ENCODE measurements at regions not wholly inside any gene's neighbourhood (a gene's known extent, or its start where the extent isn't known, plus 50 kb on each side); places are given as distances from the start of the nearest gene placed in this dataset.

GRCh38 chr14:76307786-76308780 is 67.9 kb upstream of the ESRRB start:
- Histone ChIP-seq H3K36me3 (ENCODE audit: control insufficient read depth, insufficient read depth, low read length) (no peaks in the 10 kb centered on the region), H3K27me3 (ENCODE audit: control insufficient read depth, insufficient read depth, low read length) (no peaks in the 10 kb centered on the region), H3K4me3 (ENCODE audit: low read depth, low read length) (no peak overlapping the region)
- DNase-seq (ENCODE audit: low read depth) (peak; percentile 7), FAIRE-seq (no peak)
- no peak for TF ChIP-seq CTCF (IDR thresholded peaks at IDR 0.05; ENCODE audit: insufficient read depth, low read length, severe bottlenecking)

- Histone ChIP-seq H3K36me3 (ENCODE audit: control insufficient read depth, insufficient read depth, low read length) (no peaks in the 10 kb centered on the region), H3K27me3 (ENCODE audit: control insufficient read depth, insufficient read depth, low read length) (peaks cover 3% of the 10 kb centered on the region), H3K4me3 (ENCODE audit: low read depth, low read length) (no peak overlapping the region)
- no peak for DNase-seq (ENCODE audit: low read depth)
- no peak for FAIRE-seq
- TF ChIP-seq CTCF (IDR thresholded peaks at IDR 0.05; ENCODE audit: insufficient read depth, low read length, severe bottlenecking): no peak
These were observed 66.3 kb upstream of the ESRRB start for GRCh38 chr14:76309572-76310162.

DNA sequence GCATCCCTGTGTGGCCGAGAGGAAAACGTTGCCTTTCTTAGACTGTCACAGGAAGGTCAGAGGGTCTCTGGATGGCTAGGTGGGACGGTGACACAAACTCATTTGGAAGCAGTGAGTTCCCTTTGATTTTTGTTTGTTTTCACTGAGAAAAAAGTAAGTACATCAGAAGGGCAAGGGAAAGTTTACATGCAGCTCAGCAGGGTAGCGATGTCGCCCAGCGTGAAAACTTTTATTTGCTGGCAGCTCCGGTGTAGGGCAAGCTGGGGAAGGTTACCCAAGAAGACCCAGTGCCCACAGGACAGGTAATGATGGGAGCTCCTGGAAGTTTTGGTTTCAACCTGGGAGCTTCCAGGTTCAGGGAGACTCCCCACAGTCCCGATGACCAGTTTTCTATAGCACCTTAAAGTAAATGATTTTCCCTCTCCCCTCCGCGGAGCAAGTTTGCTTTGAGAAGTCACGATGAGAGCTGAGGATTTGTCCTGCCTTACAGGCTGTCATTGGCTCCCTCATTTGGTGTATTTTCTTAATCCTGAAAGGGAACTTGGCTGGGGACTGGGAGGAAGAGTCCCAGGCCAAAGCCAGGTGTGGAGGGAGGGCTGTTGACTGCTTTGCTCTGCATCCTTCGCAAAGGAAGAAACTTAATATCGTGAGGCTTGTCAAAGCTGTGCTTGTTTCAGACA is 64.7 kb upstream of the ESRRB start:
- H3K4me3 ChIP-seq (ENCODE audit: low read depth, low read length): no peak overlapping the region
- no peaks in the 10 kb centered on the region for H3K36me3 ChIP-seq (ENCODE audit: control insufficient read depth, insufficient read depth, low read length)
- peaks cover 3% of the 10 kb centered on the region for H3K27me3 ChIP-seq (ENCODE audit: control insufficient read depth, insufficient read depth, low read length)
- FAIRE-seq (no peak), DNase-seq (ENCODE audit: low read depth) (no peak)
- TF ChIP-seq CTCF (IDR thresholded peaks at IDR 0.05; ENCODE audit: insufficient read depth, low read length, severe bottlenecking): no peak

DNA sequence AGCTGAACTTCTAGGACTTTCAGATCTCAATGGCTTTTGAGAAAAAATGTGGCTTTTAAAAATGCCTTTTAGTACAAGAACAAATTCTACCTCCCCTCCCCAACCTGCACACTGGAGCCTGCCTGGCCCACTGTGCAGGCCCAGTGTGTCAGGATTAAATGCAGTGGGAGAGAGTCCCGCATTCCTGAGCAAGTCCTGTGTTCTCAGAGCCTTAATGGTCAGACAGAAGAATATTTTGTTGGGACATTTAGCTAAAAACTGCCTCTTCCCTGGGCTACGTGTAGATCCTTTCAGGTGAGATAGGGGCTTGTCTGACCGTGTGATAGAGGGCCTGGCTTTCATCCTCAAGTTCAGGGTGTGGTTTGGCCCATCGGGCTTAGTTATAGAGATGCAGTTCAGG is 63.1 kb upstream of the ESRRB start:
- DNase-seq (ENCODE audit: low read depth) (no peak), FAIRE-seq (no peak)
- no peak for TF ChIP-seq CTCF (IDR thresholded peaks at IDR 0.05; ENCODE audit: insufficient read depth, low read length, severe bottlenecking)
- Histone ChIP-seq H3K36me3 (ENCODE audit: control insufficient read depth, insufficient read depth, low read length) (no peaks in the 10 kb centered on the region), H3K27me3 (ENCODE audit: control insufficient read depth, insufficient read depth, low read length) (peaks cover 3% of the 10 kb centered on the region), H3K4me3 (ENCODE audit: low read depth, low read length) (no peak overlapping the region)

GRCh38 chr14:76313303-76313702 is 62.6 kb upstream of the ESRRB start:
- no peak for TF ChIP-seq CTCF (IDR thresholded peaks at IDR 0.05; ENCODE audit: insufficient read depth, low read length, severe bottlenecking)
- Histone ChIP-seq H3K27me3 (ENCODE audit: control insufficient read depth, insufficient read depth, low read length) (peaks cover 3% of the 10 kb centered on the region), H3K4me3 (ENCODE audit: low read depth, low read length) (no peak overlapping the region), H3K36me3 (ENCODE audit: control insufficient read depth, insufficient read depth, low read length) (no peaks in the 10 kb centered on the region)
- DNase-seq (ENCODE audit: low read depth) (no peak), FAIRE-seq (no peak)
